GM12878 (cell line): ENCODE measurements at regions not wholly inside any gene's neighbourhood (a gene's known extent, or its start where the extent isn't known, plus 50 kb on each side); places are given as distances from the start of the nearest gene placed in this dataset.

Experiments
- ATAC-seq: fragments of 200-7000 bp; cut with Tn5 transposase; 3 replicates; pipeline ENCODE4 v1.9.1; 2020; ENCODE audit warnings: mild to moderate bottlenecking, moderate library complexity
- BruUV-seq: library from RNA; stranded (reverse); fragments of 400-500 nt; replicated peaks from 2 replicates; lab custom pipeline; 2021; lab: Mats Ljungman, UMichigan
- CTCF ChIA-PET: fragments of 300-600 bp; sonication (Branson Sonifier 250); formaldehyde crosslinking; extraction: SDS; loops from one replicate; lab custom pipeline; 2021; ENCODE audit warnings: inconsistent platforms; lab: Yijun Ruan, JAX
- POLR2A ChIA-PET: fragments of 350-600 bp; formaldehyde crosslinking; extraction: SDS; loops from one replicate; lab custom pipeline; 2021; ENCODE audit warnings: inconsistent platforms; lab: Charles Lee
- RAD21 ChIA-PET: fragments of 300-600 bp; sonication (Branson Sonifier 250); formaldehyde crosslinking; loops from one replicate; lab custom pipeline; 2023; ENCODE audit warnings: antibody characterized with exemption; ENCODE audit not compliant: unreplicated experiment; lab: Charles Lee
- SMC1A ChIA-PET: fragments of 300-600 bp; sonication (Branson Sonifier 250); formaldehyde crosslinking; loops from one replicate; lab custom pipeline; 2023; ENCODE audit not compliant: unreplicated experiment, uncharacterized antibody; lab: Charles Lee
- DNase-seq: peaks from one replicate; pipeline ENCODE4 v3.0.0-alpha.2; 2011; ENCODE audit warnings: low read depth, low spot score
- FAIRE-seq: peaks from 3 replicates; lab custom pipeline; 2011; peaks lifted over from hg19 to GRCh38; lab: Jason Lieb, UNC
- H2AFZ ChIP-seq: 2 replicates; pipeline ENCODE4 v1.6.0; 2011; ENCODE audit warnings: low read depth, low read length, control low read depth; ENCODE audit not compliant: control insufficient read depth
- H3K27ac ChIP-seq: 2 replicates; pipeline ENCODE4 v1.5.1; 2011; ENCODE audit warnings: control low read depth; ENCODE audit not compliant: control insufficient read depth, insufficient read depth
- H3K27me3 ChIP-seq, 2 experiments: replicated peaks in 1 of 2; 2 replicates each; pipeline versions ENCODE4 v1.6.0 to v1.6.1; 2011; ENCODE audit warnings: low read length in 1 of 2; ENCODE audit not compliant: control insufficient read depth in 2 of 2, insufficient read depth in 2 of 2
- H3K36me3 ChIP-seq, 2 experiments: 2 replicates each; pipeline ENCODE4 v1.5.1; 2011; ENCODE audit warnings: low read length in 1 of 2; ENCODE audit not compliant: control insufficient read depth in 2 of 2, insufficient read depth in 2 of 2
- H3K4me1 ChIP-seq: 2 replicates; pipeline ENCODE4 v1.6.1; 2011; ENCODE audit warnings: mild to moderate bottlenecking, low read length, moderate library complexity, mixed read lengths; ENCODE audit not compliant: control insufficient read depth, insufficient read depth
- H3K4me2 ChIP-seq: 2 replicates; pipeline ENCODE4 v1.6.0; 2011; ENCODE audit warnings: control low read depth; ENCODE audit not compliant: control insufficient read depth, insufficient read depth
- H3K4me3 ChIP-seq: fragments of 200-600 bp; sonication (generic); 2 replicates; pipeline ENCODE4 v1.5.1; 2016
- H3K79me2 ChIP-seq: 2 replicates; pipeline ENCODE4 v1.6.0; 2011; ENCODE audit warnings: low read length; ENCODE audit not compliant: control insufficient read depth, insufficient read depth
- H3K9ac ChIP-seq: 2 replicates; pipeline ENCODE4 v1.8.0; 2011; ENCODE audit warnings: low read length, control low read depth, mixed read lengths; ENCODE audit not compliant: control insufficient read depth, insufficient read depth
- H3K9me3 ChIP-seq: replicated peaks from 3 replicates; pipeline ENCODE4 v1.5.1; 2011; ENCODE audit warnings: mild to moderate bottlenecking, low read length; ENCODE audit not compliant: control insufficient read depth, insufficient read depth
- H4K20me1 ChIP-seq: 2 replicates; pipeline ENCODE4 v1.6.0; 2011; ENCODE audit not compliant: control insufficient read depth, insufficient read depth
- CHD2 ChIP-seq: IDR thresholded peaks from 2 replicates; pipeline ENCODE4 v1.6.1; 2011; ENCODE audit warnings: low read depth, low read length, improper control_type of control experiment, borderline replicate concordance
- MTA3 ChIP-seq: IDR thresholded peaks from 2 replicates; pipeline ENCODE4 v1.6.1; 2012; ENCODE audit warnings: low read length, inconsistent platforms, borderline replicate concordance
- RFX5 ChIP-seq: IDR thresholded peaks from 2 replicates; pipeline ENCODE4 v1.6.1; 2011; ENCODE audit warnings: low read depth, low read length, improper control_type of control experiment
- SPI1 ChIP-seq: IDR thresholded peaks from 2 replicates; pipeline ENCODE4 v1.6.1; 2011; ENCODE audit warnings: low read depth, mild to moderate bottlenecking, low read length, moderate library complexity, borderline replicate concordance; ENCODE audit not compliant: insufficient read depth
- WRNIP1 ChIP-seq: IDR thresholded peaks from 2 replicates; pipeline ENCODE4 v1.6.1; 2011; ENCODE audit warnings: low read depth, low read length, improper control_type of control experiment, borderline replicate concordance
- ZBTB40 ChIP-seq: fragments of 450-650 bp; IDR thresholded peaks from 2 replicates; pipeline ENCODE4 v1.6.1; 2016; ENCODE audit warnings: mild to moderate bottlenecking, moderate library complexity, borderline replicate concordance
- ZNF24 ChIP-seq: fragments of 450-650 bp; IDR thresholded peaks from 2 replicates; pipeline ENCODE4 v1.6.1; 2017; ENCODE audit warnings: antibody characterized with exemption, mild to moderate bottlenecking
- WGBS: methylation state at CpG from one replicate; pipeline ENCODE4 v1.1.6; 2016; ENCODE audit warnings: low lambda C conversion rate; ENCODE audit not compliant: insufficient replicate concordance, insufficient coverage; ENCODE audit errors: missing lambda C conversion rate; 5-methylcytosine and 5-hydroxymethylcytosine counted together
- in situ Hi-C: fragments of 300-500 bp; cut with MboI; formaldehyde crosslinking; loops from 9 replicates; pipeline ENCODE4 v1.14.3; 2018; ENCODE audit warnings: mixed read lengths
- intact Hi-C: fragments of 100-400 bp; cut with micrococcal nuclease; formaldehyde crosslinking; loops from one replicate; pipeline ENCODE4 v1.14.2; 2022; ENCODE audit not compliant: unreplicated experiment

DNA sequence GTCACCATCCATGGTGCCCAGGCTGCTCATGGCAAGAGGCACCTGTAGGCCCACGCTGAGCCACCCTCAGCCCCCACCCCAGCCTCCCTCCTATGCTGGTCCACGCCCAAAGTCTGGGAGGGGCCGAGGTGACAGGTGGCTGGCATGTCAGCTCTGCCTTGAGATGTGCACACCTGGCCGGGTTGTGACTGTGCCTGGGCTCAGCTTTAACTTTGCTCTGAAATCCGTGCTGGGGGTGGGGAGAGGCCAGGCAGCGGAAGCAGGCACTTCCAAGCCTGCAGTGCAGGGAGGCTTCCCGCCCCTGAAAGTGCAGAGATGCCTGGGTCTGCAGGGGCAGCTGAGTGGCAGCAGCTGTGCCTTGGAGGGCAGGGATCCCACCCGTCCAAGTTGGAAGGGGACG is 1124.8 kb downstream of the SI start:
- ChIA-PET RAD21 (no interaction called here), SMC1A (interaction anchor here (1.3 to 1.7 kb wide), 2 partner anchors 168 to 896 kb away, joined by 3 to 5 read pairs; no protein-coding TSS in a partner anchor), POLR2A (no interaction called here), CTCF (interaction anchor here (1.5 to 3.5 kb wide), 2 partner anchors 167 to 897 kb away, joined by 3 to 27 read pairs; no protein-coding TSS in a partner anchor)
- Histone ChIP-seq H4K20me1 (no peaks in the 10 kb centered on the region), H3K36me3 (no peaks in the 10 kb centered on the region), H3K27me3 (no peaks in the 10 kb centered on the region), H3K4me3 (no peak overlapping the region), H3K9ac (no peak overlapping the region), H3K4me2 (no peak overlapping the region), H3K9me3 (no peaks in the 10 kb centered on the region), H3K4me1 (no peaks in the 10 kb centered on the region), H3K79me2 (no peaks in the 10 kb centered on the region), H3K27ac (no peak overlapping the region), H2AFZ (no peak overlapping the region)
- in situ Hi-C loops (no loop called here), intact Hi-C loops (loop anchor here (10.0 kb wide), 1 partner anchor 899 kb away; no protein-coding TSS in a partner anchor)
- TF ChIP-seq CHD2 (no peak), ZNF24 (no peak)
- DNase-seq (no peak), FAIRE-seq (no peak), ATAC-seq (no peak; the same call in 1 of the 3 replicates)
- 10% methylated on average over 9 of the region's 9 CpGs for WGBS
- no TSS peak for BruUV-seq

DNA sequence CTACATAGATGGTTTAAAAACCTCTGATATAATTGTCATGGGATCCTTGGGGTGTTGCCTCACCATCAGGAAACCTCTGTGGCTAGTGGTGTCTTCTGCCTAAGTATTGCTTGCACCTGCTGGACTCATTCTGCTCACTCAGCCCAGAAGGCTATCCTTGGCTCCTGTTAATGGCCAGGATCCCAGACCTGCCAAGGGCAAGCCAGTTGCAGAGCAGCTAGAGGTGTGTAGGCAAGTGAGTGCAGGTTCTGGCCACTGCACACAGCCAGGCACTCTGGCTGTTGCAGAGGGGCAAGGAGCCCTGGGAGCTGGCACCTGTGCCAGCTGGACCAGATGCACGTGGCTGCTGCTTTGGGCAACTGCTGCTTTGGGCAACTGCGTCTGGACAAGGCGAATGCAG is 1125.8 kb downstream of the SI start:
- no peak for FAIRE-seq

More for the DNA sequence above, 1125.8 kb downstream of the SI start:
- Histone ChIP-seq H4K20me1 (no peaks in the 10 kb centered on the region), H3K79me2 (no peaks in the 10 kb centered on the region), H3K27me3 (no peaks in the 10 kb centered on the region), H3K4me1 (no peaks in the 10 kb centered on the region), H2AFZ (no peak overlapping the region), H3K4me2 (no peak overlapping the region), H3K9me3 (no peaks in the 10 kb centered on the region), H3K4me3 (no peak overlapping the region), H3K9ac (no peak overlapping the region), H3K36me3 (no peaks in the 10 kb centered on the region), H3K27ac (no peak overlapping the region)
- in situ Hi-C loops = no loop called here
- ChIA-PET POLR2A (no interaction called here), SMC1A (interaction anchor here (0.6 to 1.3 kb wide), 2 partner anchors 18 to 895 kb away, joined by 3 read pairs; no protein-coding TSS in a partner anchor), RAD21 (interaction anchor here (1.5 kb wide), 1 partner anchor 167 kb away, joined by 6 read pairs; no protein-coding TSS in a partner anchor), CTCF (interaction anchor here (3.5 to 5.6 kb wide), 2 partner anchors 166 kb away, joined by 27 to 96 read pairs; no protein-coding TSS in a partner anchor)
- no peak for TF ChIP-seq MTA3
- TF ChIP-seq WRNIP1 = no peak
- no peak for TF ChIP-seq ZBTB40
- TF ChIP-seq RFX5 = no peak
- no peak for TF ChIP-seq SPI1
- intact Hi-C loops = loop anchor here (10.0 kb wide), 1 partner anchor 898 kb away; no protein-coding TSS in a partner anchor
- DNase-seq (no peak), ATAC-seq (no peak)
- BruUV-seq = no TSS peak
- 48% methylated on average over 3 of the region's 3 CpGs for WGBS
